Prostate gland (tissue), 2 donors: ENCODE measurements at regions not wholly inside any gene's neighbourhood (a gene's known extent, or its start where the extent isn't known, plus 50 kb on each side); places are given as distances from the start of the nearest gene placed in this dataset.

ENCODE experiments used
- DNase-seq: peaks from one replicate; pipeline ENCODE4 v3.0.0-alpha.2; 2019; ENCODE audit warnings: low spot score
- H3K27ac ChIP-seq, 2 donors: fragments of 200-600 bp; sonication (generic); 2 replicates each; pipeline ENCODE4 v1.5.1; 2017 to 2019
- H3K27me3 ChIP-seq: fragments of 200-600 bp; sonication (generic); replicated peaks from 2 replicates; pipeline ENCODE4 v1.5.1; 2019; ENCODE audit not compliant: insufficient read depth
- H3K36me3 ChIP-seq, 2 donors: fragments of 200-600 bp; sonication (generic); 1 replicate in 1 of 2; 2 replicates in 1 of 2; pipeline versions ENCODE4 v1.5.1 to v1.8.1; 2017 to 2019
- H3K4me1 ChIP-seq: fragments of 200-600 bp; sonication (generic); replicated peaks from 2 replicates; pipeline ENCODE4 v1.5.1; 2019
- H3K4me3 ChIP-seq, 2 donors: fragments of 200-600 bp; sonication (generic); 2 replicates each; pipeline ENCODE4 v1.5.1; 2017 to 2019
- H3K9me3 ChIP-seq: fragments of 200-600 bp; sonication (generic); 2 replicates; pipeline ENCODE4 v1.5.1; 2017
- POLR2A ChIP-seq: fragments of 450-650 bp; IDR thresholded peaks from one replicate; pipeline ENCODE4 v1.6.1; 2016; ENCODE audit warnings: antibody characterized with exemption, mild to moderate bottlenecking
- POLR2AphosphoS5 ChIP-seq: sonication (generic); formaldehyde crosslinking; IDR thresholded peaks from one replicate; pipeline ENCODE4 v1.6.1; 2017; ENCODE audit warnings: antibody characterized with exemption
- WGBS: methylation state at CpG from one replicate; pipeline ENCODE4 v1.1.5; 2018; 5-methylcytosine and 5-hydroxymethylcytosine counted together
- intact Hi-C: fragments of 100-400 bp; cut with DNase I; formaldehyde crosslinking; loops from one replicate; pipeline ENCODE4 v1.14.2; 2022
- TF ChIP-seq, protein P1 (sequence below), 4 experiments: fragments of 200-600 bp in 2 of 4; fragments of 450-650 bp in 2 of 4; sonication (generic) in 2 of 4; IDR thresholded peaks; 1 replicate in 3 of 4; 2 replicates in 1 of 4; pipeline ENCODE4 v1.5.1; 2016 to 2019; ENCODE audit warnings: antibody characterized with exemption in 4 of 4, mild to moderate bottlenecking in 2 of 4, moderate library complexity in 2 of 4

DNA sequence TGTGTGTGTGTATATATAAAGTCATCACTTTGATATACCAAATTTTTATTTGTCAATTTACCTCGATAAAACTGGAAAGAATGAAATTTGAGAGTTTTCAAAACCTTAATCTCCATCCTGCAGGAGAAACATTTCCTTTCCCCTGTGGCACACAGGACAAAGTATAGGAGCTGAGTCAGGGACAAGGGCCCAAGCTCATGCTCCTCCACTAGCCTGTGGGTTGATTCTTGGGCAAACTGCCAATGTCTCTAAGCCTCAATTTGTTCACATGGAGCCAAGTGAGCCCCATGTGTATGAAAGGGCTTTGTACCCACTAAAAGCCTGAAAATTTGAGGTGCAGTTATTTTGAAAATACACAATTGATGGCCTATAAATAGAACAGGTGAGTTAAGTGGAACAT lies 60.3 kb upstream of the IL6 start:
- Histone ChIP-seq H3K36me3 (no peaks in the 10 kb centered on the region), H3K4me1 (no peaks in the 10 kb centered on the region), H3K27me3 (no peaks in the 10 kb centered on the region), H3K4me3 (no peak overlapping the region), H3K27ac (no peak overlapping the region), H3K9me3 (no peaks in the 10 kb centered on the region)
- WGBS, result 82% methylated on average over 1 of the region's 1 CpG
- intact Hi-C loops, result no loop called here
- TF ChIP-seq, protein P1, sequence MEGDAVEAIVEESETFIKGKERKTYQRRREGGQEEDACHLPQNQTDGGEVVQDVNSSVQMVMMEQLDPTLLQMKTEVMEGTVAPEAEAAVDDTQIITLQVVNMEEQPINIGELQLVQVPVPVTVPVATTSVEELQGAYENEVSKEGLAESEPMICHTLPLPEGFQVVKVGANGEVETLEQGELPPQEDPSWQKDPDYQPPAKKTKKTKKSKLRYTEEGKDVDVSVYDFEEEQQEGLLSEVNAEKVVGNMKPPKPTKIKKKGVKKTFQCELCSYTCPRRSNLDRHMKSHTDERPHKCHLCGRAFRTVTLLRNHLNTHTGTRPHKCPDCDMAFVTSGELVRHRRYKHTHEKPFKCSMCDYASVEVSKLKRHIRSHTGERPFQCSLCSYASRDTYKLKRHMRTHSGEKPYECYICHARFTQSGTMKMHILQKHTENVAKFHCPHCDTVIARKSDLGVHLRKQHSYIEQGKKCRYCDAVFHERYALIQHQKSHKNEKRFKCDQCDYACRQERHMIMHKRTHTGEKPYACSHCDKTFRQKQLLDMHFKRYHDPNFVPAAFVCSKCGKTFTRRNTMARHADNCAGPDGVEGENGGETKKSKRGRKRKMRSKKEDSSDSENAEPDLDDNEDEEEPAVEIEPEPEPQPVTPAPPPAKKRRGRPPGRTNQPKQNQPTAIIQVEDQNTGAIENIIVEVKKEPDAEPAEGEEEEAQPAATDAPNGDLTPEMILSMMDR (IDR thresholded peaks at IDR 0.05), result no peak
- no peak for TF ChIP-seq POLR2AphosphoS5
- no peak for TF ChIP-seq POLR2A
- no peak for DNase-seq

DNA sequence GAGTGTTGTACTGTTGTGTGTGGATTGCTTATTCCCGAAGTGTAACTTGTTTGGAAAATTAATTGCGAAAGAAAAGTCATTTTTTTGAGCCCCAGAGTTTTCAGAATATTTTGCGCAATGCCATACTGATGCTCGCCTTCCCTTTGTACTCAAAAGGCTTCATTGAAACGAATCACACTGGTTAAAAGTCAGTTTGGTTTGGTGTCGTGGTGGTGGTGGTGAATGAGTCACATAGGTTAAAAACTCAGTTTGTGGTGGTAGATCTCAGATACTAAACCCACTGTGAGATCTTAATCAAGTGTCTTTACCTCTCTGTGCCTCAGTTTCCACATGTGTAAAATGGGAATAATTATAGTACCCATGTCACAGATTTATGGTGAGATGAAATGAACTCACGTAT lies 61.1 kb upstream of the IL6 start:
- H3K4me1 ChIP-seq, result no peaks in the 10 kb centered on the region
- WGBS, result 92% methylated on average over 7 of the region's 7 CpGs
- no peaks in the 10 kb centered on the region for H3K9me3 ChIP-seq
- no peak for TF ChIP-seq POLR2A
- TF ChIP-seq POLR2AphosphoS5, result no peak
- TF ChIP-seq, protein P1 (IDR thresholded peaks at IDR 0.05), result no peak
- H3K27me3 ChIP-seq, result no peaks in the 10 kb centered on the region
- DNase-seq, result no peak
- no peak overlapping the region for H3K27ac ChIP-seq
- H3K4me3 ChIP-seq, result no peak overlapping the region
- no peaks in the 10 kb centered on the region for H3K36me3 ChIP-seq
- intact Hi-C loops, result no loop called here

DNA sequence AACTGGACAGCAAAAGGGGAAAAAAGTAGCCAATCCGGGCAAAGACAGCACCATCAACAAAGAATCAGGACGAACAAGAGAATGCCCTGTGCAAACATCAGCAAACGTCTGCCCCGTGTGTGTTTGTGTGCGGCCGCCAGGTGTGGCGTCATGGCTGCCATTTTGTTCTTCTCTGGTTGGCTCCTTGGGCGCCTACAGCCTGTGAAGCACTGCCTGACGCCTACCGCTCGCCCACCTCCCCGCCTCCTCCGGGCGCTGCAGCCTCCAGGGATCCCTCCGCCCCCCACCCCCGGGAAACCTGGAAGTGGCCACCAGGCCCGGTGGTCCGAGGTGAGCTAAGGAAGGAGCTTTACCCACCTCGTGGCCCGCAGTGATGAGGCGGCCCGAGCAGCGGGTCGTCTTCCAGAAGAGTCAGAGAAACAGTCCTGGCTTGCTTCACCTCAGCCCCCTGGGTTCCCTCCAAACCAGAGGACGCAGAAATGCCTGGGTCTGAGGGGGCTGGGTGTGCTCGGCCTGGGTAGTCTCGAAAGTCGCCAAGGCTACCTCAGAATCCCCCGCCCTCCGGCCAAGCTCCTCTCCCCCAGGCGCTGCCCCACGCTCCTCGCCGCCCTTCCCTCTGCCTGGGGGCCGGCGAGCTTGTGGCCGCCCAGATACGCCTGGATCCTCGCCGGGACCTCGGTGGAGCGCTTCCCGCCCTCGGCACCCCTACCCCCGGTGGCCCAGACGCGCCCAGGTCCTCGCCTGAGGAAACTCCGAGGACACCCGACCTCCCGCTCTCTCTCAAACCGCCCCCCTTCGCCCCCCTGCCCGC lies 61.8 kb upstream of the IL6 start:
- H3K4me3 ChIP-seq, result no peak overlapping the region
- H3K4me1 ChIP-seq, result no peaks in the 10 kb centered on the region
- no peak for TF ChIP-seq POLR2A
- no peak for TF ChIP-seq POLR2AphosphoS5
- TF ChIP-seq, protein P1 (IDR thresholded peaks at IDR 0.05), result no peak
- intact Hi-C loops, result no loop called here
- H3K36me3 ChIP-seq, result no peaks in the 10 kb centered on the region
- H3K9me3 ChIP-seq, result no peaks in the 10 kb centered on the region
- no peak overlapping the region for H3K27ac ChIP-seq
- H3K27me3 ChIP-seq, result no peaks in the 10 kb centered on the region
- no peak for DNase-seq
- WGBS, result 92% methylated on average over 54 of the region's 54 CpGs

DNA sequence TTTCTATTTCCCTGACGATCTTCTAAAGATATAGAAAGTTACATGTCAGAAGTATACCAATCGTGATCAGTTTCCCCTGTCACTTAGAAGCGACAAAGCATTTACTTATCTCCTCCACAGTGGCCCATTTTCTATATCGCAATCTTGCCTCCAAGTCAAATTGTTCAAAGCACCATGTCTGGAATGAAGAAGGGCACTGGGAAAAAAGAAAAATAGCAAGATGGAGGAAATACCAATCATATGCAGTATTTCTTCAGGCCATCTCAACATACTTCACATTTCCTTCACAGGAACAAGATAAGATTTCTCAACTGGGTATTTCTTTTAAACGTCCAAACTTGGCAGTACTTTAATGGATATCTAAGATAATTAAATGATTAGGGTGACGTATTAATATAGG lies 63.3 kb upstream of the IL6 start:
- WGBS, result 81% methylated on average over 6 of the region's 6 CpGs
- TF ChIP-seq POLR2AphosphoS5 (no peak), POLR2A (no peak)
- TF ChIP-seq, protein P1 (IDR thresholded peaks at IDR 0.05), result no peak
- H3K9me3 ChIP-seq, result no peaks in the 10 kb centered on the region
- no peaks in the 10 kb centered on the region for H3K4me1 ChIP-seq
- H3K4me3 ChIP-seq, result no peak overlapping the region
- no peaks in the 10 kb centered on the region for H3K27me3 ChIP-seq
- DNase-seq, result no peak
- intact Hi-C loops, result no loop called here
- no peak overlapping the region for H3K27ac ChIP-seq
- H3K36me3 ChIP-seq, result no peaks in the 10 kb centered on the region

DNA sequence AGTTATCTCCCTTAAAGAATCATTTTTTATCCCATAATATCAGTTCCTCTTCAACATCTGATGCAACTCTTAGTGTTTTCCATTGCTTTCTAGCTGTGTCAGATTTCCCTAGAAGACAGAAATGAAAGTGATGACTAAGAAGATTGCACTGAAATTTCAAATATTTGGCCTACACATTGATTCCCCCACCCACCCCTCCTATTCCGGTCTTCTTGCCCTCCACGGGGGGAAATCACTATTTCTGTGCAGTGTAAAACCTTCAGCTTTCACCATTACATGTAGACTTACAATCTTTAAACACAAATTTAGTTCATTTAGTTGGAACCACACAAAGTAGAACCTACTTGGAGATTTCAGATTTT lies 63.7 kb upstream of the IL6 start:
- intact Hi-C loops, result no loop called here
- no peak overlapping the region for H3K4me3 ChIP-seq
- H3K9me3 ChIP-seq, result no peaks in the 10 kb centered on the region
- TF ChIP-seq POLR2AphosphoS5, result no peak
- TF ChIP-seq POLR2A, result no peak
- TF ChIP-seq, protein P1 (IDR thresholded peaks at IDR 0.05), result no peak
- H3K36me3 ChIP-seq, result no peaks in the 10 kb centered on the region
- no peak for DNase-seq
- WGBS, result 78% methylated on average over 2 of the region's 2 CpGs
- H3K27me3 ChIP-seq, result no peaks in the 10 kb centered on the region
- H3K27ac ChIP-seq, result no peak overlapping the region
- no peaks in the 10 kb centered on the region for H3K4me1 ChIP-seq
